ENCODE measurements at regions not wholly inside any gene's neighbourhood (a gene's known extent, or its start where the extent isn't known, plus 50 kb on each side); places are given as distances from the start of the nearest gene placed in this dataset.

- no peak overlapping the region for H3K4me3 ChIP-seq (replicated peaks; ENCODE audit: insufficient read depth, low read length)
- no peak for TF ChIP-seq CTCF (IDR thresholded peaks at IDR 0.05; ENCODE audit: insufficient read depth, low read length)
- TF ChIP-seq, protein P1, sequence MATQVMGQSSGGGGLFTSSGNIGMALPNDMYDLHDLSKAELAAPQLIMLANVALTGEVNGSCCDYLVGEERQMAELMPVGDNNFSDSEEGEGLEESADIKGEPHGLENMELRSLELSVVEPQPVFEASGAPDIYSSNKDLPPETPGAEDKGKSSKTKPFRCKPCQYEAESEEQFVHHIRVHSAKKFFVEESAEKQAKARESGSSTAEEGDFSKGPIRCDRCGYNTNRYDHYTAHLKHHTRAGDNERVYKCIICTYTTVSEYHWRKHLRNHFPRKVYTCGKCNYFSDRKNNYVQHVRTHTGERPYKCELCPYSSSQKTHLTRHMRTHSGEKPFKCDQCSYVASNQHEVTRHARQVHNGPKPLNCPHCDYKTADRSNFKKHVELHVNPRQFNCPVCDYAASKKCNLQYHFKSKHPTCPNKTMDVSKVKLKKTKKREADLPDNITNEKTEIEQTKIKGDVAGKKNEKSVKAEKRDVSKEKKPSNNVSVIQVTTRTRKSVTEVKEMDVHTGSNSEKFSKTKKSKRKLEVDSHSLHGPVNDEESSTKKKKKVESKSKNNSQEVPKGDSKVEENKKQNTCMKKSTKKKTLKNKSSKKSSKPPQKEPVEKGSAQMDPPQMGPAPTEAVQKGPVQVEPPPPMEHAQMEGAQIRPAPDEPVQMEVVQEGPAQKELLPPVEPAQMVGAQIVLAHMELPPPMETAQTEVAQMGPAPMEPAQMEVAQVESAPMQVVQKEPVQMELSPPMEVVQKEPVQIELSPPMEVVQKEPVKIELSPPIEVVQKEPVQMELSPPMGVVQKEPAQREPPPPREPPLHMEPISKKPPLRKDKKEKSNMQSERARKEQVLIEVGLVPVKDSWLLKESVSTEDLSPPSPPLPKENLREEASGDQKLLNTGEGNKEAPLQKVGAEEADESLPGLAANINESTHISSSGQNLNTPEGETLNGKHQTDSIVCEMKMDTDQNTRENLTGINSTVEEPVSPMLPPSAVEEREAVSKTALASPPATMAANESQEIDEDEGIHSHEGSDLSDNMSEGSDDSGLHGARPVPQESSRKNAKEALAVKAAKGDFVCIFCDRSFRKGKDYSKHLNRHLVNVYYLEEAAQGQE (IDR thresholded peaks at IDR 0.05; ENCODE audit: insufficient replicate concordance, low read depth): no peak
- TF ChIP-seq POLR2AphosphoS5 (IDR thresholded peaks at IDR 0.05; ENCODE audit: low read depth): no peak
- TF ChIP-seq SPI1 (IDR thresholded peaks at IDR 0.05; ENCODE audit: borderline replicate concordance, low read depth): no peak
- TF ChIP-seq GABPA (IDR thresholded peaks at IDR 0.05; ENCODE audit: low read depth): no peak
- DNase-seq (ENCODE audit: low read depth in 1 of 2, low spot score in 1 of 2): no peak
- no peaks in the 10 kb centered on the region for H3K27me3 ChIP-seq (ENCODE audit: insufficient read depth, poor library complexity, severe bottlenecking)
- no peak overlapping the region for H3K27ac ChIP-seq (replicated peaks)
Measured at GRCh38 chr12:24227551-24227950, 278.1 kb upstream of the SOX5 start.

DNA sequence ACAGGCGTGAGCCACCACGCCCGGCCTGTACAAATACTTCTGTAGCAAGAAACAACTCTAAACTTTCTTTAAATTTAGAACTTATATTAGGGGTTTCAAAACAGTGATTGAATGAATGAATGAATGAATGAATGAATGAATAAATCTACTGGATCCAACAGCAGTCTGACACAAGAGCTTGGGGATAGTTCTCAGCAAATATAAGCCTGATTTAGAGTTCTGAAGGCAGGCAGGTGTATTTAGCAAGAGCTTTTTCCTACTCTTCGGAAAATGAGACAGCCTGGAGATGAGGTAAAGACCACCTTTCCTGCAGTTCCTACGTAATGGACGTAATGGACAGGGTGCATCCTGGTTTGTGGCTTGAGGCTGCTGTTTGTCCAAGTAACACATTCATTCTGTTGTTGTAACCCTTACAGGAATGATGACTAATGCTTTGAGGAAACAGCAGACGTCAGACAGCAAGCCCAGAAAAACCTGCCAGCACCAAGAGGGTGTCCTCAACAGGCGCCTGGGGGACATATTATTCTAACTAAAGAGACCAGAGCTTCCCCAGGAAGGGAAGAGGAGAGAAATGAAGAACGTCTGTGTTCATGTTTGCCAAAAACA is 277.4 kb upstream of the SOX5 start:
- Histone ChIP-seq H3K27ac (replicated peaks) (no peak overlapping the region), H3K27me3 (ENCODE audit: insufficient read depth, poor library complexity, severe bottlenecking) (no peaks in the 10 kb centered on the region), H3K4me3 (replicated peaks; ENCODE audit: insufficient read depth, low read length) (no peak overlapping the region)
- TF ChIP-seq, protein P1 (IDR thresholded peaks at IDR 0.05; ENCODE audit: insufficient replicate concordance, low read depth): no peak
- TF ChIP-seq SPI1 (IDR thresholded peaks at IDR 0.05; ENCODE audit: borderline replicate concordance, low read depth): no peak
- no peak for TF ChIP-seq POLR2AphosphoS5 (IDR thresholded peaks at IDR 0.05; ENCODE audit: low read depth)
- no peak for TF ChIP-seq GABPA (IDR thresholded peaks at IDR 0.05; ENCODE audit: low read depth)
- TF ChIP-seq CTCF (IDR thresholded peaks at IDR 0.05; ENCODE audit: insufficient read depth, low read length): no peak
- no peak for DNase-seq (ENCODE audit: low read depth in 1 of 2, low spot score in 1 of 2)

DNA sequence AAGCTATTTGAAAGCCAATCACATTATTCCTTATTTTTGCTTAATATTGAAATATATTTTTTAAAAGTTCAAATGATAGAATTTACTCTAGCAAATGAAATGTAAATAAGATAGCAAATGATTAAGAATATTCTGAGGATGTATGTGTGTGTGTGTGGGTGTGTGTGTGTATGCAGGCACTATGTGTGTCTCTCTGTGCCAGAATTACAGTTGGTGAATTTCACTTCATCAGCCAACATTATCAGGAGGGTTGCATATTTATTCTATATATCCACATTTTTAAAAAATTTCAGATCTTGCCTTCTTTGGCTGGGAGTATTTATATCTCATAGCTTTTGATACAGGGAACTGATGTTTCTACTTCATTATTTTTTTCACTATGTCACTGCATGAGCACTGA is 274.9 kb upstream of the SOX5 start:
- TF ChIP-seq CTCF (IDR thresholded peaks at IDR 0.05; ENCODE audit: insufficient read depth, low read length) (no peak), POLR2AphosphoS5 (IDR thresholded peaks at IDR 0.05; ENCODE audit: low read depth) (no peak), GABPA (IDR thresholded peaks at IDR 0.05; ENCODE audit: low read depth) (no peak), SPI1 (IDR thresholded peaks at IDR 0.05; ENCODE audit: borderline replicate concordance, low read depth) (no peak)
- TF ChIP-seq, protein P1 (IDR thresholded peaks at IDR 0.05; ENCODE audit: insufficient replicate concordance, low read depth): no peak
- no peak overlapping the region for H3K4me3 ChIP-seq (replicated peaks; ENCODE audit: insufficient read depth, low read length)

More for the DNA sequence above, 274.9 kb upstream of the SOX5 start:
- no peak for DNase-seq (ENCODE audit: low read depth in 1 of 2, low spot score in 1 of 2)
- H3K27me3 ChIP-seq (ENCODE audit: insufficient read depth, poor library complexity, severe bottlenecking): no peaks in the 10 kb centered on the region
- H3K27ac ChIP-seq (replicated peaks): no peak overlapping the region
